Stimulated activated CD8-positive, alpha-beta memory T cell treated with anti-CD3 and anti-CD28 coated beads, Interleukin-15, amount 100 ng/mL, for 4 hours (primary cell): ENCODE measurements at regions not wholly inside any gene's neighbourhood (a gene's known extent, or its start where the extent isn't known, plus 50 kb on each side); places are given as distances from the start of the nearest gene placed in this dataset.
"Not testable (repeated sequence)": the region's sequence is repeated elsewhere in the genome, so short reads cannot be mapped to it uniquely, and the experiment has no call there.

Experiments used
- DNase-seq, 2 donors: peaks; one replicate each; pipeline ENCODE4 v3.0.0-alpha.2; 2020; ENCODE audit warnings: low read depth in 2 of 2

DNA sequence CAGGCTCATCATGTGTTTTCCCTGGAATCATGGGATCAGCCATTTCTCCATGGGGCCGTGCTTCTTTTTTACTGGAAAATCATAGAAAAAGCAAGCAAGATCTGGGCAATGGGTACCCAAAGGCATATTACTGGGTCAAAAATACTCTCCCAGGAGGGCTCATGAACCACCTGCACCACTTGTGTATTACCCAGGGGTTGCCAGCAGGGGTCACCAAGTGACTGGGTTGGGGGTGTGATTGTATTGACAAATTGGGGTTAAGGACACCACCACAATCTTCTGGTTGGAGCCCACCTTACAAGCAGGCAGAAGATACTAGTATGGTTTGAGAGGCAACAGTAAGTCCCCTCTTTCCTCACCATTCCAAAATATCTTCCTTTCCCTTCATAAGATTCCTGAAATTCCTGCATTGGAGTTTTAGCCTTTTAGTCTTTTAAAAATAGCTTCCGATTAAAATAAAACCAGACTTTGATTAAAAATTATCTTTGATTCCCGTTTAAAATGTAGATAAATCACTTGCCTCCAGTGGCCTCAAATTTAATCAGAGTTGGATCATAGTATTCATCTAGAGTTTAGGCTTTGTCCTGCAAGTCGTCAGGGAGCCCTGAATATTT, 603.3 kb downstream of the KIF4B start:
- DNase-seq, result no peak

- DNase-seq, result no peak
These were observed 606.1 kb downstream of the KIF4B start for GRCh38 chr5:155619688-155620087.

- no peak for DNase-seq
These were observed 607.4 kb downstream of the KIF4B start for GRCh38 chr5:155620821-155621410.

GRCh38 chr5:155624597-155625241, 611.2 kb downstream of the KIF4B start:
- no peak for DNase-seq

DNA sequence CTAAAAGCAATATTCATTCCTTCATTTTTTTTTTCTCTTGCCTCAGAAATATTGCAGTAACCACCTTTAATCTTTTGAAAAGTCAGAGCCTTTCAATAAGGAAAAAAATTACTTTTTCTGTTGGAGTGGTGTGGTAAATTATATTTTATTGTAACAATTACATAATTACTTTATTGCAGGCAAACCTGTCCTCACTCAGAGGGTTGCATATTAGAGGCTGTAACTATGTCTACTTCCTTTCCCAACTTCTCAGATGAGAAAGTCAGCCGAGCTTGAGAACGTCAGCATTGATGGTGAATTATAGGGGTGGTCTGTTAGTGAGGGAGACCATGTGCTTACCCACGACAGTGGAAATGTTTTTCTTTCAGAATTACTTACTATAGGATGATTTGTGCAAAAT, 611.8 kb downstream of the KIF4B start:
- no peak for DNase-seq

DNA sequence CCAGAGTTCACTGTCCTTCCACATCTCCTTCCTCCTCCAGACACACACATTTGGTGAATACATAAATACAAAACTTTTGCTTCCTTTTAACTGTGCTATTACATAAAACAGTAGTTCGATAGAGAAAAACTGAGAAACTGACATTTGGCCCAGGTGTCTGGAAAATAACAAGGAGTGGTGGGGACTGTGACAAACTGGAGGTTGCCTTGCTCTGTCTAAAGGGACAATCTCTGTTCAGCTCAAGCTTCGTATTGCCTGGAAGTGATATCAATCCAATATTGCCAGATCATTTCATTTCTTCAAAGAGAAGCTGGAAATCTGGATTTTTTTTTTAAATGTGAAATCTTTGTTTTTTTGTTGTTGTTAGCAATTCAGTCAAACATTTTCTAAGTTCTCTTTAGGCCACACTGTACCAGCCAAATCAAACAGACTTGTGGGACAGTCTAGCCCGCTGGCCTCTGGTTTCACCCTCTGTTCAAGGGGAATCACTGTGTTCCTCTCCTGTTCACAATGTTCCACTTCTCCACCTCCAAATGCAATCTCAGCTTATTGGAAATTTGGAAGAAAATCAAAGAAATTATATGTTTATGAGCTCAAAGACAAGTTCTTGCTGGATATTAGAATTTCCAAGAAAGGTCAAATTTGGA, 612.5 kb downstream of the KIF4B start:
- no peak for DNase-seq

GRCh38 chr5:155626592-155626991, 613.0 kb downstream of the KIF4B start:
- no peak for DNase-seq

DNA sequence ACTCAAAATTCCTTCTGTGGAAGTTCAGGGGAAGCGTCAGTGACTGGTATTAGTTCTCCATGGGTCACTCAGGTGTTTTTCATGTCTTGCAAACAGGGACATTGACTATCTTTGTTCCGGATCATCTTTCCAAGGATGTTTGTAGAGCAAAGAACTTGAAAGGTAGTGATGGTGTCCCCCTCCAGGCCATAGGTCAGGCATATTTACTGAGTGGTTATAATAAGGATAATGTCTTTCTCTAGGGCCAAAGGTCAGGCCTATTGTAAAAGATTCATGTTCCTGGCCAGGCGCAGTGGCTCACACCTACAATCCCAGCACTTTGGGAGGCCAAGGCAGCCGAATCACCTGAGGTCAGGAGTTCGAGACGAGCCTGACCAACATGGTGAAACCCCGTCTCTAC, 614.8 kb downstream of the KIF4B start:
- DNase-seq, result no peak

DNA sequence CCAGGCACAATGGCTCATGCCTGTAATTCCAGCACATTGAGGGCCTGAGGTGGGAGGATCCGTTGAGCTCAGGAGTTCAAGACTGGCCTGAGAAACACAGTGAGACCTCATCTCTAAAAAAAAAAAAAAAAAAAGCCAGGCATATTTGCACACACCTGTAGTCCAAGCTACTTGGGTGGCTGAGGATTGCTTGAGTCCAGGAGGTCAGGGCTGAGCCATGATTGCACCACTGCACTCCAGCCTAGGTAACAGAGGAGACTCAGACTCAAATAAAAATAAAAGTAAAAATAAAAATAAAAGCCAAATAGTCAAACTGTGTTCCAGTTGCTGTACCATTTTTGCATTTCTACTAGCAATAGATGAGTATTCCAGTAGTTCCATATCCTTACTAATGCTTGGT, 616.0 kb downstream of the KIF4B start:
- no peak for DNase-seq

GRCh38 chr5:155631116-155631515, 617.6 kb downstream of the KIF4B start:
- DNase-seq, result no peak

DNA sequence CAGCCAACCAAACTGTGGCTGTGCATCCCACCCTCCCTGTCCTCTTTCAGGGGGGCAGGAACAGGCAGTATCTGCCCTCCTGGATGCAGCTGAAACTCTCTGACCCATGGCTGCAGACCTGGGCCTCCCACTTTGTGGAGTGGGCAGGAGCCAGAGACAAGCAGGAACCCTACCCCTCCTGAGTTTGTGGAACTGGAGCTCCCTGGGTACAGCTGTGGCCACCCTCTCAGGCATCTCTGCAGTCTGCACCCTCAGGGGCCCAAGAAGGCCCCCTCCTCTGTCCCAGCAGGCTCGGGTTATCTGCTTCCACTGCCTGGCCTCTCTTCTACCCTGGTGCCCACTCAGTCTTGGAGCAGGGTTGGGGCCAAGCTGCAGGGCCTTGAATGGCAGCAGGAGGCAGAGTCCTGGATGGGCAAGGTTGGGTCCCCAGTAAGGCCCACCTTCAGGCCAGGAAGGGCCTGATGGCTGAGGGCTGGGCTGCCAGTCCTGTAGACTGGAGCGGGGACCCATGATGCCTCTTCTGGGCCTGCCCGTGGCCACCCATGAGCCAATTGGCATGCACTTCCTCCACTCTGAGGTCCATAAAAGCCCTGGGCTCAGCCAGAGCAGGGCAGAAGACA, 619.9 kb downstream of the KIF4B start:
- DNase-seq, result no peak

- DNase-seq, result no peak
These were observed 636.1 kb downstream of the KIF4B start for GRCh38 chr5:155649666-155650065.

- no peak for DNase-seq
These were observed 642.0 kb downstream of the KIF4B start for GRCh38 chr5:155655569-155655968.

- DNase-seq, result no peak
These were observed 648.3 kb downstream of the KIF4B start for GRCh38 chr5:155661859-155662258.

GRCh38 chr5:155665361-155665760, 651.8 kb downstream of the KIF4B start:
- no peak for DNase-seq

DNA sequence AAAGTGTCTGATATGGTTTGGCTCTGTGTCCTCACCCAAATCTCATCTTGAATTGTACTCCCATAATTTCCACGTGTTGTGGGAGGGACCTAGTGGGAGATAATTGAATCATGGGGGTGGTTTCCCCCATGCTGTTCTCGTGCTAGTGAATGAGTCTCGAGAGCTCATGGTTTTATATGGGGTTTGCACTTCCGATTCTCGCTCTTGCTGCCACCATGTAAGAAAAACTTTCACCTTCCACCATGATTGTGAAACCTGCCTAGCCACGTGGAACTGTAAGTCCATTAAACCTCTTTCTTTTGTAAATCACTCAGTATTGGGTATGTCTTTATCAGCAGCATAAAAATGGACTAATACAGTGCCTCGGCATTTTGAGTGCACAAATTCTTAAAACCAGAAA, 655.0 kb upstream of the SGCD start:
- not testable (repeated sequence) for DNase-seq

DNA sequence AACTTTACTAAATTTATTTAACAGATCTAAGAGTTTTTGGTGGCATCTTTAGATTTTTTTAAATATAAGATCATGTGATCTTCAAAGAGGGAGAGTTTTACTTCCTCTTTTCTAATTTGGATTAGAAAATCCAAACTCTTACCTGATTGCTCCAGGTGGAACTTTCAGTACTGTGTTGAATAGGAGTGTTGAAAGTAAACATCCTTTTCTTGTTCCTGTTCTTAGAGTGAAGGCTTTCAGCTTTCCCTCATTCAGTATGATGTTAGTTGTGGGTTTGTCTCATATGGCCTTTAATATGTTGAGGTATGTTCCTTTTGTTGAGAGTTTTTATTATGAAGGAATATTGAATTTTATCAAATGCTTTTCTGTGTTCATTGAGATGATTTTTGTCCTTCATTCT, 650.0 kb upstream of the SGCD start:
- no peak for DNase-seq

- no peak for DNase-seq
These were observed 648.6 kb upstream of the SGCD start for GRCh38 chr5:155678371-155678770.

GRCh38 chr5:155679530-155679929, 647.4 kb upstream of the SGCD start:
- DNase-seq, result no peak

DNA sequence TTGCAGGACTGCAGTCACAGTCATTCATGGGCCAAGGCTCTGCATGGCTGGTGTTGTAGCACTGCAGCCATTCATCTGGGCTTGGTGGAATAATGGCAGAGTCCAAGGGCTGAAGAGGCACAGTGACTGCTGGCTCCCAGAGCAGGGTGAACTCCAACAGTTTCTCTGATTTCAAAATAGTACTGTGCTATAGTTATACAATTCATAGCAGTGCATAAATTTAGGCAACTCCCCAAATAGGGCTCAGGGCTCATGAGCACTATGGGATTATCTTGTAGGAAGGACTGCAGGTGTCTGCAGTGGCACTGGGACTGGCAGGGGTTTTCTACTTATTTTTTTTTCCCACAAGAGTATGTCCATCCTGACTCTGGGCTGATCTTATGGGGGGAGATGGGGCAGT, 642.5 kb upstream of the SGCD start:
- no peak for DNase-seq

DNA sequence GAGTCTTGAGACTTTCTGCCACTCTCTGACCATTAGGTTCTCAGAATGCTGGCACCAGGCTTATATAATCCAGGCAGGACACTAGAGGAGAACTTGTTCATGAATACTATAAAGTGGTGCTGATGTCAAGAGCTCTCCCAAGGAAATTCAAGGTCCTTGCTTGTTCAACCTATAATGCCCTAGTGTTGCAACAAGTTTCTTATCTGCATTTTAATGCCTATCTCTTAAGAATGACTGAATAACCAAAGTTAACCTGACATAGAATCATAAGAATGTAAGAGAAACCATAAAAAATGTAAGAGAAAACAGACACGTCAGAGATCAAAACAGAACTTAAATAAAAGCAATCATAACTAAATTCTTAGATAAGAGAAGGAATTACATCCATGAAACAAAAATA, 640.8 kb upstream of the SGCD start:
- no peak for DNase-seq

GRCh38 chr5:155689406-155689805, 637.6 kb upstream of the SGCD start:
- DNase-seq, result no peak

- DNase-seq, result no peak
These were observed 630.6 kb upstream of the SGCD start for GRCh38 chr5:155696362-155696761.
